T-helper 1 cell treated with Interleukin-12 subunit alpha and Interleukin-12 subunit beta and Interleukin-4 antibody, amounts not matched to agents 30 ng/mL and 1 ng/mL, for 36 hours (primary cell): ENCODE measurements at regions not wholly inside any gene's neighbourhood (a gene's known extent, or its start where the extent isn't known, plus 50 kb on each side); places are given as distances from the start of the nearest gene placed in this dataset.
"Not testable (repeated sequence)": the region's sequence is repeated elsewhere in the genome, so short reads cannot be mapped to it uniquely, and the experiment has no call there.

Source experiments
- intact Hi-C: fragments of 100-400 bp; cut with micrococcal nuclease; formaldehyde crosslinking; loops from one replicate; pipeline ENCODE4 v1.15.1; 2024

DNA sequence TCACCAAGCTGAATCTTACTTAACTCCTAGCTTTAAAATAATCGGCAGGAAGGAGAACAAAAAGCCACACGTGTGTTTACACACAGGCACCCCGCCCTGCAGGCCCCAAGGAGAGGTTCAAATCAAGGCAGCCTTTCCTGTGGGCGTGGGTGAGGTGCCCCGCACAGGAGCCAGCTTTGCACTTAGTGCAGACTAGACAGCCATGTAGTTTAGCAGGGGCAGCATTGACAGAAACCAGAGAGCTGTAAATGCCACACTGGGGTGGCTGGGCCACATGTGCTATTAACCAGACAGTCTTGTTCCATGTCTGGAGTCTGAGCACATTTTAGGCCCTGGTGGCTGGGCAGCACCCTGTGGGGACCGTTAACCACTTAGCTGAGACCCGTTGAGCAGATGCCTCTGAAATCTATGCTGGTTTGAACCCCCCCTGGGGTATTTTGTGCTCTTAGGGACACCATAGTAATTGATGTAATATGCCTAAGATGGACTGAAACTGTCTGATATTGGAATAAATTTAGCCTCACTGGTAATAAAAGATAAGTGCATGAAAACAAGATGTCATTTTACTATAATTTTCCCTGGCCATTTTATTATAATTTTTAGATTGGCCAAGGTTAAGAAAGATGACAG lies 106.4 kb upstream of the KCNG1 start:
- intact Hi-C loops = no loop called here

GRCh38 chr20:51128198-51128597 lies 105.3 kb upstream of the KCNG1 start:
- intact Hi-C loops = no loop called here

- intact Hi-C loops = no loop called here
Observed at GRCh38 chr20:51127713-51128112, 104.8 kb upstream of the KCNG1 start.

- intact Hi-C loops = no loop called here
Observed at GRCh38 chr20:51126337-51126736, 103.4 kb upstream of the KCNG1 start.

DNA sequence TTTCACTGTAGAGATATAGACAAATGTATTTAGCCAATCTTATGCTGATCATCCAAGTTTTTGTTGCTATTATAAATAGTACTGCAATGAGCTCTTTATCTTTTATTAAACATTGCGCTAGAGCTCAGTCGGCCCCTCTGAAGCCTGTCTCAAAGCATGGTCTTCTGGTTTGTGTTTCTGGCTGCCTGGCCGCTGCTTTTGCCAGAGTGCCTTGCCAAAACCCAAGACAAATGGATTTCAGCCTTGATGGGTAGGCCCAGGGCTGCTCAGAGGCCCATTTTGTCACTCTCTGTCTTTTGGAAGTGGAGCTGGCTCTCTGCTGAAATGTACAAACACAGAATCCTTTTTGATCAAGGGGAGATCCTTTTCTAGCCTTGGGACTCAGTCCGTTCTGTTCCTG lies 102.9 kb upstream of the KCNG1 start:
- intact Hi-C loops = no loop called here

GRCh38 chr20:51125105-51125504 lies 102.2 kb upstream of the KCNG1 start:
- intact Hi-C loops = no loop called here

- intact Hi-C loops = not testable (repeated sequence)
Observed at GRCh38 chr20:51123887-51124286, 101.0 kb upstream of the KCNG1 start.

DNA sequence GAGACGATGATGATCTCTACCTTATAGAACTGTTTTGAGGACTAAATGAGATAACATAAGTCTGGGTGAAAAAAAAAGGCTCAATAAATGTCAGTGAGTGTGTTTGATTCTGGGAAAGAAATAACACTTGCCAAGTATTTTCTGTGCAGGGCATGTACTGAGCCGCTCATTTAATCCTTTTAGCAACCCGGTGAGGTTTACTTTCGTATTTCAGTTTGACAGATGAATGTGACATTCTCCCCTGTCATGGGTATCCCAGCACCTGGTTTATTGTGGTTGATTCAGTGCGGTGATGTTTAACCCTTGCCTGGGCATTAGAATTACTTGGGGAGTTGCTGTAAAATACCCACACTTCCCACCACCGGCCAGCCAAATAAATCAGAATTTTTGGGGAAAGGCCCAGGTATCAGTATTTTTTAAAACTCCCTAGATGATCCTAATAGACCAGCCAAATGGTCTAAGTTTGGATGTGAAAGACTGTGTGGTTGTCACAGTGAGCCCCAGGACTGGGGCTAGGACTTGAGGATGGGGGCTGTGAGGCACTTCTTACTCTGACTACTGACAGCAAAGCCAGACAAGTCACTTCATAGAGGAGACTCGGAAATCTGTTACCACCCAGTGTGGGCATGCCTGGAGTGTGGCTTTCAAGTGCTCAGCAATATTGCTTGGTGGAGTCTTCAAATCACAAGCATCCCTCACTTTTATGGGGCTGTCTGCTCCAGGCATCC lies 100.2 kb upstream of the KCNG1 start:
- intact Hi-C loops = no loop called here

- intact Hi-C loops = no loop called here
Observed at GRCh38 chr20:51121901-51122412, 99.0 kb upstream of the KCNG1 start.

- intact Hi-C loops = no loop called here
Observed at GRCh38 chr20:51121272-51121671, 98.4 kb upstream of the KCNG1 start.

DNA sequence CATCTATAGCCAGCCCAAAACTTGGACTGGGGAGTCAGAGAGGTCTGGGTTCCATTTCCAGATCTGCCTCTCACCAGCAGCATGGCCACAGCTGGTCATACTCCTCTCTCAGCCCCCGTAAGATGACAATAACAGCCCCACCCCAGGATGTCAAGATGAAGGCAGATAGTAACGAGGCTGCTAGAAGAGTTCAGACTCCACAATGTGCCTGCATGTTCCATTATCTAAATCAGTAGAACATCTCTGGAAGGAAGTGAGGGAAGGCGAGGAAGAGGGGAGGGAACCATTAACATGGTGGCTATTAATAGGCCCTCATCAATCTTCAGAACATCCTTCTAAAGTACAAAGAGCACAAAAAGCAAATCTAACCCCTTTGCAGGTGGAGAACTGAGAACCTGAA lies 98.0 kb upstream of the KCNG1 start:
- intact Hi-C loops = no loop called here

GRCh38 chr20:51120438-51120837 lies 97.5 kb upstream of the KCNG1 start:
- intact Hi-C loops = no loop called here

GRCh38 chr20:51119914-51120313 lies 97.0 kb upstream of the KCNG1 start:
- intact Hi-C loops = no loop called here

DNA sequence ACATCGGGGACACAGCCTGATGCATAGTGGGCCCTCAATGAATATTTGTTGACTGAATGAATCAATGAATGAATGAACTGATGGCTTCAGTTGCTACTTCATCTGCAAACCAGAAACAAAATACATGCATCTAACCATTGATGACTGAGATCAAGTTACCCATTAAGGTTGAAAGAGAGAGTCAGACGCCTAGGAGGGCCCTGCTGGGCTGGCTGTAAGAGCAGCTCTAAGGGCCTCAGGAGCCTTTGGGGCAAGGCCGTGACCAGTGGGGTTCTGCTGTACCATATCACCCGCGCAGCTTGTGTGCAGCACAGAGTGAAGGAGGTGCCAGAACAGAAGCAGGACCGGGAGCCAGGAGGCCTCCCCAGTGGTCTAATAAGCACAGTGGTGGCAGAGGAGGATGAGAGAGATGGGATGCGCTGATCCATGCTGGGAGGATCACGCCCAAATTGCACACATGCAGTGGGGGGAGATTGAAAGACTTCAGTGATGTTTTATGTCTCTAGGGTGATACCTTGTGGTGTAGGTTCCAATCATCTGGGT lies 96.1 kb upstream of the KCNG1 start:
- intact Hi-C loops = no loop called here

DNA sequence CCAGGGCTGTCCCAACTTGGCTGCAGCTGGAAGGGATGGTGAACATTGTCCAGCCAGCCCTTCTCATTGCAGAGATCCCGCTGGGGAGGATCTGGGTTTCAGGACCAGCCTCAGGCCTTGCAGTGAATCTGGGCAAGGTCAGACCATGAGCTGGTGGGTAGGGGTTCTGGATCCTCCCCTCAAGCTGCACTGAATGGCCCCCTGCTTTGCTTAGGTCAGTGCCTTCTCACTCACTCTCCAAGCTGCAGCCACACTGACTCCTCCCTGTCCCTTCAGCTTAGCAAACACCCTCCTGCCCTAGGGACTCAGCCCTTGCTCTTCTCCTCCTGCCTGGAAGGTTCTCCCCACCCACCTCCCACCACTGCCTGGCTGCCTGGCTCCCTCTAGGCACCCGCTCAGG lies 95.3 kb upstream of the KCNG1 start:
- intact Hi-C loops = no loop called here

GRCh38 chr20:51116765-51117686 lies 94.1 kb upstream of the KCNG1 start:
- intact Hi-C loops = no loop called here

GRCh38 chr20:51111290-51111689 lies 88.4 kb upstream of the KCNG1 start:
- intact Hi-C loops = no loop called here

DNA sequence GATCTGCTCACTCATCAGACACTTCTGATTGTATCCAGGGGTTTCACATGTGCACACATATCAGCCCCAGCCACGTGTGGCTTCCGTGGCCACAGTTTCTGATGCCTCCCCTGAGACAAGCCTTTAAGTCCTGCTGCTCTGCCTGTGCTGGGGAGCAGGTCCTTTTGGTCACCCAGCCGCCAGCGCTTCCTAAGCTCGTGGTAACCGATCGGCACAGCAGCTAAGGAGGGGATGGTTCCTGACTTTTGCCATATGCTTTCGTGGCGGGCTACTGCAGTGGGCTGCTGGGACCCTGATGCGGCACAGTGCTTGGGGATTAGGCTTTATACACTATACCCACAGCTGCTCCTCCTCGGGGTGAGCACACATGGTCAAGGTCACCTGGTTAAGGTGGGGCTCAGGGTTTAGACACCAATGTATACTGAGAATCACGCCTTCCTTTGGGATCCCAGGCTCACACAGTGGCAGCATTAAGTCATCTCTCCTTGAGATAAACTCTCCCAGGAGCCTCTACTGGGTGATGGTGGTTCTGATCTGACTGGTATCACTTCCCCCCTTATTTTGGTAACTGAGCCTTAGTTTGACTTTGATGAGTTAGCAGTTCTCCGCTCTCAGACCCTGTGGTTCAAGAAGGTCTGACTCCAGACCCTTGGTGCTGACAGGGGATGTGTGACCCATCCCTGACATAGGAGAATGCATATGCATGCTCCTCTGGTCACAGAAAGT lies 85.9 kb upstream of the KCNG1 start:
- intact Hi-C loops = no loop called here

DNA sequence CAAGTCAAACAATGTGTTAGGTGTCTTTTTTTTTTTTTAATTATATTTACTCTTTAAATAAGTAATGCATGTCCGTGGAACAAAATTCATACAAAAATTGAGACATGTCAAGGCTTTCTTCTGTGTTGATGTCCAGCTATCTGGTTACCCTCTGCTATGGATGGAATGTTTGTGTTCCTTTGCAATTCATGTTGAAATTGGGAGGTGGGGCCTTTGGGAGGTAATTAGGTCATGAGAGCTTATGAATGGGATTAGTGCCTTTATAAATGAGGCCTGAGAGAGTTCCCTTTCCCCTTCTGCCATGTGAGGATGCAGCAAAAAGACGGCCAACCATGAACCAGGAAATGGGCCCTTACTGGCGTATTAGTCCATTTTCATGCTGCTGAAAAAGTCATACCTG lies 83.1 kb upstream of the KCNG1 start:
- intact Hi-C loops = no loop called here

GRCh38 chr20:51104960-51105920 lies 82.3 kb upstream of the KCNG1 start:
- intact Hi-C loops = no loop called here
